ENCODE measurements at regions not wholly inside any gene's neighbourhood (a gene's known extent, or its start where the extent isn't known, plus 50 kb on each side); places are given as distances from the start of the nearest gene placed in this dataset.

- no peaks in the 10 kb centered on the region for H3K27me3 ChIP-seq (ENCODE audit: control insufficient read depth, insufficient read depth, low read length)
- H3K36me3 ChIP-seq (ENCODE audit: control insufficient read depth, insufficient read depth, low read length), result no peaks in the 10 kb centered on the region
- no peak for TF ChIP-seq CTCF (IDR thresholded peaks at IDR 0.05; ENCODE audit: insufficient read depth, low read length, poor library complexity, severe bottlenecking)
- H3K4me3 ChIP-seq (ENCODE audit: low read depth, low read length), result no peak overlapping the region
- DNase-seq (ENCODE audit: low read depth), result no peak
Observed at GRCh38 chr11:110903830-110904229, 191.6 kb upstream of the ARHGAP20 start.

- no peak for DNase-seq (ENCODE audit: low read depth)
- no peak for TF ChIP-seq CTCF (IDR thresholded peaks at IDR 0.05; ENCODE audit: insufficient read depth, low read length, poor library complexity, severe bottlenecking)
- Histone ChIP-seq H3K27me3 (ENCODE audit: control insufficient read depth, insufficient read depth, low read length) (no peaks in the 10 kb centered on the region), H3K36me3 (ENCODE audit: control insufficient read depth, insufficient read depth, low read length) (no peaks in the 10 kb centered on the region), H3K4me3 (ENCODE audit: low read depth, low read length) (no peak overlapping the region)
Observed at GRCh38 chr11:110903378-110903777, 191.1 kb upstream of the ARHGAP20 start.

GRCh38 chr11:110901441-110901840, 189.2 kb upstream of the ARHGAP20 start:
- DNase-seq (ENCODE audit: low read depth), result no peak
- Histone ChIP-seq H3K36me3 (ENCODE audit: control insufficient read depth, insufficient read depth, low read length) (no peaks in the 10 kb centered on the region), H3K4me3 (ENCODE audit: low read depth, low read length) (no peak overlapping the region), H3K27me3 (ENCODE audit: control insufficient read depth, insufficient read depth, low read length) (no peaks in the 10 kb centered on the region)
- no peak for TF ChIP-seq CTCF (IDR thresholded peaks at IDR 0.05; ENCODE audit: insufficient read depth, low read length, poor library complexity, severe bottlenecking)

- Histone ChIP-seq H3K27me3 (ENCODE audit: control insufficient read depth, insufficient read depth, low read length) (no peaks in the 10 kb centered on the region), H3K4me3 (ENCODE audit: low read depth, low read length) (no peak overlapping the region), H3K36me3 (ENCODE audit: control insufficient read depth, insufficient read depth, low read length) (no peaks in the 10 kb centered on the region)
- TF ChIP-seq CTCF (IDR thresholded peaks at IDR 0.05; ENCODE audit: insufficient read depth, low read length, poor library complexity, severe bottlenecking), result no peak
- DNase-seq (ENCODE audit: low read depth), result no peak
Observed at GRCh38 chr11:110900426-110900825, 188.2 kb upstream of the ARHGAP20 start.

- Histone ChIP-seq H3K4me3 (ENCODE audit: low read depth, low read length) (no peak overlapping the region), H3K36me3 (ENCODE audit: control insufficient read depth, insufficient read depth, low read length) (no peaks in the 10 kb centered on the region), H3K27me3 (ENCODE audit: control insufficient read depth, insufficient read depth, low read length) (no peaks in the 10 kb centered on the region)
- DNase-seq (ENCODE audit: low read depth), result no peak
- no peak for TF ChIP-seq CTCF (IDR thresholded peaks at IDR 0.05; ENCODE audit: insufficient read depth, low read length, poor library complexity, severe bottlenecking)
Observed at GRCh38 chr11:110897035-110897434, 184.8 kb upstream of the ARHGAP20 start.

- Histone ChIP-seq H3K4me3 (ENCODE audit: low read depth, low read length) (no peak overlapping the region), H3K36me3 (ENCODE audit: control insufficient read depth, insufficient read depth, low read length) (no peaks in the 10 kb centered on the region), H3K27me3 (ENCODE audit: control insufficient read depth, insufficient read depth, low read length) (no peaks in the 10 kb centered on the region)
- no peak for TF ChIP-seq CTCF (IDR thresholded peaks at IDR 0.05; ENCODE audit: insufficient read depth, low read length, poor library complexity, severe bottlenecking)
- peak; percentile 39 for DNase-seq (ENCODE audit: low read depth)
Observed at GRCh38 chr11:110896358-110896757, 184.1 kb upstream of the ARHGAP20 start.
